GM12864 (cell line): ENCODE measurements at regions not wholly inside any gene's neighbourhood (a gene's known extent, or its start where the extent isn't known, plus 50 kb on each side); places are given as distances from the start of the nearest gene placed in this dataset.

Experiments
- DNase-seq: peaks from one replicate; pipeline ENCODE4 v3.0.0-alpha.2; 2011; ENCODE audit warnings: low read depth
- H3K4me3 ChIP-seq: 2 replicates; pipeline ENCODE4 v1.5.1; 2011; ENCODE audit warnings: mild to moderate bottlenecking, low read depth, low read length, control low read depth
- TF ChIP-seq, protein P1 (sequence below): IDR thresholded peaks from 2 replicates; pipeline ENCODE4 v1.5.1; 2011; ENCODE audit warnings: low read depth, mild to moderate bottlenecking, moderate library complexity, low read length, control low read depth, inconsistent platforms; ENCODE audit errors: missing control alignments

DNA sequence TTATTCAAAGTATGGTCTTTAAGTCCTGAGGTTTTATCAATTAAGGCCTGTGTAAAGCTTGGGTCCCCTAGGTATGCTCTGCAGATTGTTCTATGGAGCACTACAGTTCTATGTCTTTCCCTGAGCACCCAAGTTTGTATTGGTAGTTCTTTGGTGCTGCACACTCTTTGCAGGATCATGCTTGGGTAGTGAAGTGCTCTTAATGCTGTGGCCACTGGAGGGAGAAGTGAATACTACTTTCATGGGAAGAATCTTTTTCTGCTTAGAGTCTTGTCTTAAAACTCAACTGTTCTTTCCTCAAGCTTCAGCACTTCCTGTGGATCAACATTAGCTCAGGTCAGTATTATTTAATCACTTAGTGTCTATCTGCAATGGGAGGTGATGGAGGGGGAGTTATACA, 93.6 kb upstream of the CFAP20DC start:
- H3K4me3 ChIP-seq, result no peak overlapping the region
- TF ChIP-seq, protein P1, sequence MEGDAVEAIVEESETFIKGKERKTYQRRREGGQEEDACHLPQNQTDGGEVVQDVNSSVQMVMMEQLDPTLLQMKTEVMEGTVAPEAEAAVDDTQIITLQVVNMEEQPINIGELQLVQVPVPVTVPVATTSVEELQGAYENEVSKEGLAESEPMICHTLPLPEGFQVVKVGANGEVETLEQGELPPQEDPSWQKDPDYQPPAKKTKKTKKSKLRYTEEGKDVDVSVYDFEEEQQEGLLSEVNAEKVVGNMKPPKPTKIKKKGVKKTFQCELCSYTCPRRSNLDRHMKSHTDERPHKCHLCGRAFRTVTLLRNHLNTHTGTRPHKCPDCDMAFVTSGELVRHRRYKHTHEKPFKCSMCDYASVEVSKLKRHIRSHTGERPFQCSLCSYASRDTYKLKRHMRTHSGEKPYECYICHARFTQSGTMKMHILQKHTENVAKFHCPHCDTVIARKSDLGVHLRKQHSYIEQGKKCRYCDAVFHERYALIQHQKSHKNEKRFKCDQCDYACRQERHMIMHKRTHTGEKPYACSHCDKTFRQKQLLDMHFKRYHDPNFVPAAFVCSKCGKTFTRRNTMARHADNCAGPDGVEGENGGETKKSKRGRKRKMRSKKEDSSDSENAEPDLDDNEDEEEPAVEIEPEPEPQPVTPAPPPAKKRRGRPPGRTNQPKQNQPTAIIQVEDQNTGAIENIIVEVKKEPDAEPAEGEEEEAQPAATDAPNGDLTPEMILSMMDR, result peak; percentile 11
- DNase-seq, result no peak

DNA sequence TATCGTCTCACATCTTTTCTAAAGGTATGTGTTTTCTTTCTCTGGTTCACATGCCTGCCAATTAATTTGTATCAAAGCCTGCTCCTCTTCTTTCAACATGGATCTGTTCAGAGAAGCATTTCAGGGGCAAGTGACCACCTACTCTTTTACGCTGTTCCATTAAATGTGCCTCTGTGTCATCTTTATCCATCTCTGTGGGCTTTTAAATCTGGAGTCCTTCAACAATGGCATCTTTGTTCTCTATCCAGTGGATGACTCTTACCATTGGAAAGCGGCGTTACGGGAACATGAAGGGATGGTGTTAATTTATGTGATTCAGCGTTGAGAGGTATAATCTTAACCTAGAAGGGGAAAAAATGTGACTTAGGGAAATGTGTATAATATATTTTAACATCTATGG, 92.7 kb upstream of the CFAP20DC start:
- TF ChIP-seq, protein P1, result no peak
- no peak overlapping the region for H3K4me3 ChIP-seq
- DNase-seq, result no peak

DNA sequence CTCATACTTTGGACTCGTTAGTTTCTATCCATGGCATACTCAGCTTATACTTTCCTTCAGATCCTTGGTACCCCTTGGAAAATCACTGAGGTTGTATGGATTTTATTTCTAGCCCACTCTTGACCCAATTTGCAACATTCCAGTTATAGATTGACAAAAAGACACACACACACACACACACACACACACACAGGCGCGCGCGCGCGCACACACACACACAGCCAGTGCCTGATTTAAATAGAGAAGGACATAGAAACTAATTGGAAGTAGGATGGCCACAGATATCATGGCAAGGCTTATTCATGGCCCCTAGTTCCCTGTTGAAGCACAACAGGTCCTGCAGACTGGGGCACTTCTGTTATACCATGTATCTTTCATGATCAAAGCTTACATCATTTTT, 89.1 kb upstream of the CFAP20DC start:
- DNase-seq, result no peak
- TF ChIP-seq, protein P1, result no peak
- H3K4me3 ChIP-seq, result no peak overlapping the region

DNA sequence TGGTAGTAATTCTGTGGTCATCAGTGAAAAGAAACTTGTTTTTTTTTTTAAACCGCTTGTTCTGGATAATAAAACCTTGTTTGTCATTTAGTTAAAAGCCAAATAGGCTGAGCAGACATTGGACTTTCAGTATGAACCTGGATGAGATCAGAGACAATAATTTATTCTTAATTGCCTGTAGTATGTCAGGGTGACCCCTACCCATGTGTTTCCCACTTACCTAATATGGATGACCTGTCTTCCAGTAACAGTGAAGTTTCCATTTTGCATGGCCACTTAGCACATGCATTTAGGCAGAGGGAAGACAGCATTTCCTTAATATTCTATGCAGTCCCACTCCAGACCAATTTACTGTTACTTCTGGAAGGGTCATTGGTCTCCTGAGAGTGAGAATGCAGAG, 87.6 kb upstream of the CFAP20DC start:
- H3K4me3 ChIP-seq, result no peak overlapping the region
- no peak for DNase-seq
- TF ChIP-seq, protein P1, result no peak

DNA sequence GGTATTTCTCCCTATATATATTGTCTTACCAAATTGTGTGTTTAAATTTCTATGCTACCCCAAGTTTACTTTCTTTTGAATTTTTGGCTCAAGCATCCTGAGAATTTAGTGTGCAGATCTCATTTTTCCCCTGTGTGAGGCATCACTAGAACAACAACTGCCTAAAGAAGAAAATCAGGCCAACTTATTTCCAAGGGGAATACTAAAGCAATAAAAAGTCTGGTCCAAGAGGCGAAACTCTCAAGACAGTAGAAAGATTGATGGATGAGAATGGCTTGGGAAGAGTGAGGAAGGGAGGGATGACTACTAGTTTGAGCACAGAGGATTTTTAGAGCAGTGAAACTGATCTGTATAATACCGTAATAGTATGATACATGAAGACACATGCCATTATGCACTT, 86.3 kb upstream of the CFAP20DC start:
- DNase-seq, result no peak
- no peak overlapping the region for H3K4me3 ChIP-seq
- TF ChIP-seq, protein P1, result no peak

DNA sequence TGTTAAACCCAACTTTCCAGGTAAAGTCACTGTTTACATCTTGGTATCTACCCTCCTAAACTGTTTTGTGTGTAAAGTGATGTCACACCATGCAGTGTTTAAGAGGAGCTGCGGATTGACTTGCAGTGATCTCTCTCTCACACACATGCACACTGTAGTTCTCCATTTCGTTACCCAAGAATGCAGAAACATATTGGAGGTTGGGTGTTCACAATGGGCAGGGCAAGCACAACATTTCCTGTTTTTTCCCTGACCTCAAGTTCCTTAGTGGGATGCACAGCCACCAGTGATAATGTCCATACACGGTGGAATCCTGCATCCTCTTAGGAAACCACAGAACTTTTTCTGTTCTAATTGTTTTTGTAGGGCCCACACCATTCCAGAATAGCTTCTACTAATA, 85.3 kb upstream of the CFAP20DC start:
- DNase-seq, result no peak
- TF ChIP-seq, protein P1, result no peak
- no peak overlapping the region for H3K4me3 ChIP-seq

DNA sequence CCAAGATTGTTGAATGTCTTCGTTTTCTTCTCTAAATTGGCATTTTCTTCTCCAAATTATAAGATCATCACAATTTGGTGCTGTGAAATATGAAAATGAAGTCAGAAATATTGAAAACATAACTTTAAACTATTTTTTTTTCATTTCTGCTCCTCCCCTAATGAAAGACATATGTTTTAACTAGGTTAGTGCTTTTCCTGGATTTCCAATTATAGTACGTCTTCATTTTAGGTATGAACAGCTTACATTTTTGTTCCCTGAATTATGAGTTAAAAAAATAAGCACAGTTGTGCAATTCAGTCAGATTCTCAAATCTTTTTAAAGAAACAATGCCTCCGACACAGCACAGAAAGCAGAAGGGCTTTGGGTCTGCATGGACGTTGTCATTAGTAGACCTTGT, 83.5 kb upstream of the CFAP20DC start:
- H3K4me3 ChIP-seq, result no peak overlapping the region

More for the DNA sequence above, 83.5 kb upstream of the CFAP20DC start:
- TF ChIP-seq, protein P1, result no peak
- DNase-seq, result no peak
